HG03025 (cell line): ENCODE measurements at regions not wholly inside any gene's neighbourhood (a gene's known extent, or its start where the extent isn't known, plus 50 kb on each side); places are given as distances from the start of the nearest gene placed in this dataset.
"Not testable (repeated sequence)": the region's sequence is repeated elsewhere in the genome, so short reads cannot be mapped to it uniquely, and the experiment has no call there.

ENCODE experiments used
- ATAC-seq: cut with Tn5 transposase; IDR thresholded peaks from one replicate; pipeline ENCODE4 v1.9.1; 2021; ENCODE audit warnings: mild to moderate bottlenecking, moderate library complexity; ENCODE audit not compliant: unreplicated experiment, low FRiP score

GRCh38 chr11:87494026-87494425 lies 456.3 kb downstream of the TMEM135 start:
- not testable (repeated sequence) for ATAC-seq

- ATAC-seq = no peak
Measured at GRCh38 chr11:87493516-87493915, 455.8 kb downstream of the TMEM135 start.

GRCh38 chr11:87491381-87491780 lies 453.6 kb downstream of the TMEM135 start:
- no peak for ATAC-seq

GRCh38 chr11:87490671-87491070 lies 452.9 kb downstream of the TMEM135 start:
- no peak for ATAC-seq

- ATAC-seq = no peak
Measured at GRCh38 chr11:87484566-87484965, 446.8 kb downstream of the TMEM135 start.

GRCh38 chr11:87477321-87477720 lies 439.6 kb downstream of the TMEM135 start:
- ATAC-seq = no peak

GRCh38 chr11:87473174-87473573 lies 435.4 kb downstream of the TMEM135 start:
- ATAC-seq = no peak

- no peak for ATAC-seq
Measured at GRCh38 chr11:87466223-87466622, 428.5 kb downstream of the TMEM135 start.

- no peak for ATAC-seq
Measured at GRCh38 chr11:87465716-87466115, 428.0 kb downstream of the TMEM135 start.

- peak; percentile 45 for ATAC-seq
Measured at GRCh38 chr11:87463486-87464102, 425.9 kb downstream of the TMEM135 start.

- ATAC-seq = no peak
Measured at GRCh38 chr11:87462171-87462570, 424.4 kb downstream of the TMEM135 start.

GRCh38 chr11:87460842-87461637 lies 423.3 kb downstream of the TMEM135 start:
- ATAC-seq = no peak

GRCh38 chr11:87460279-87460678 lies 422.5 kb downstream of the TMEM135 start:
- no peak for ATAC-seq

GRCh38 chr11:87459351-87459750 lies 421.6 kb downstream of the TMEM135 start:
- no peak for ATAC-seq

GRCh38 chr11:87456499-87456898 lies 418.8 kb downstream of the TMEM135 start:
- ATAC-seq = no peak

GRCh38 chr11:87455180-87455579 lies 417.4 kb downstream of the TMEM135 start:
- ATAC-seq = no peak

- peak; percentile 90 for ATAC-seq
Measured at GRCh38 chr11:87454241-87454640, 416.5 kb downstream of the TMEM135 start.

- ATAC-seq = peak; percentile 14
Measured at GRCh38 chr11:87453531-87454089, 415.9 kb downstream of the TMEM135 start.

- ATAC-seq = not testable (repeated sequence)
Measured at GRCh38 chr11:87452025-87452424, 414.3 kb downstream of the TMEM135 start.

- ATAC-seq = no peak
Measured at GRCh38 chr11:87451395-87451794, 413.7 kb downstream of the TMEM135 start.

GRCh38 chr11:87447606-87448005 lies 409.9 kb downstream of the TMEM135 start:
- ATAC-seq = no peak

GRCh38 chr11:87444993-87445392 lies 407.3 kb downstream of the TMEM135 start:
- ATAC-seq = no peak
